GF-D8 (cell line): ENCODE measurements at regions not wholly inside any gene's neighbourhood (a gene's known extent, or its start where the extent isn't known, plus 50 kb on each side); places are given as distances from the start of the nearest gene placed in this dataset.

Source experiments
- DNase-seq: peaks from one replicate; lab custom pipeline; 2025; lab: John Stamatoyannopoulos, UW

DNA sequence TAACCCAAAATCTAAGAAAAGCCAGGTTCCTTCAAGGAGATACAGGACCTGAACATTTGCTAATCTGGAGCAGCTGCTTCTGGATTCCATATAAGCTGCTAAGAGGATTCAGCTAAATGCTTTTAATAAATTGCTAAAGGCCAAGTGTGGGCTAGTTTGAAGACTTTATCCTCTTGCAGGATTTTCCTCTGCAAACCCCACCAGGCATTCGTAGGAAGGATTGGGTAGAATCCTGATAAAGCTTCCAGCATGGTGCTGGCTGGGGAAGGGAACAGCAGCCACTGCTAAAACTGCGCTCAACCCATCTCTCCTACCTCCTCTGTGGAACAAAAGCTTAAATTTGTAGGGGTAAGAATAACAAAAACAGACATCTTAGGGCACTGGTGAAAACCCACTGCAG is 61.3 kb upstream of the TAB3 start:
- DNase-seq = no peak

DNA sequence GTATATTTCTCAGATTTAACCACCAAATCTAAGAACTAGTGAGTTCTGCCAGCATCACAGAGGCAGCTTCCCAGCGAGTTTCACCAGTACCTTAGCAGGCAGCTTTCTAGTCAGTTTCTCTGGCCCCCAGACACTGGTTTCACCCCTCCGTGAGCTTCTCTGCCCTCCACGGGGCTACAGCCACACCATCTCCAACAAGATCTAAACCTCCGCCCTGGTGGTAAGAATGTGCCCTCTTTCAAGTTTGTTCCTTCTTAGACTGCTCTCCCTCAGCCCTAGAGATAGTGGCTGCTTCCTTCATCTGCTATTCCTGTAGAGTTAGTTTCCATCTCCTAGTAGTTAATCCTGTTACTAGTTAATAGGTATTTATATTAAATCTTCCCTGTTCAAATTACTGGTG is 60.5 kb upstream of the TAB3 start:
- DNase-seq = no peak

DNA sequence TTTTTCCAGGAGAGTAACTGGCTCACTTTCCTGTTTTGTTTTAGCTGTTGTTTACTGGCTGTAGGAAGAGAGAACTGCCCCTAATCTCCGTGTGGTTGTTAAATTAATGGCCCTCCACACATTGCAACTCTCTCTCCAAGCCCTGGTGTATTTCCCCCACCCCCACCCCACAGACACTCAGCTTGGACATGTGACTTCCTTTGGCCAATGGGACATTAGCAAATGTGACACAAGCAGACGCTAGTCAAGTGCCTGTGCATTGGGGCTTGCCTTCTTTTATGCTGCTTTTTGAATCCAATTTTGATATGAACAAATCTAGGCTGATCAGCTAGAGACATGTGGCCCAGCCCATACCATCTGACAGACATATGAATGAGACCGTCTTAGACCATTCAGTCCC is 59.6 kb upstream of the TAB3 start:
- no peak for DNase-seq

DNA sequence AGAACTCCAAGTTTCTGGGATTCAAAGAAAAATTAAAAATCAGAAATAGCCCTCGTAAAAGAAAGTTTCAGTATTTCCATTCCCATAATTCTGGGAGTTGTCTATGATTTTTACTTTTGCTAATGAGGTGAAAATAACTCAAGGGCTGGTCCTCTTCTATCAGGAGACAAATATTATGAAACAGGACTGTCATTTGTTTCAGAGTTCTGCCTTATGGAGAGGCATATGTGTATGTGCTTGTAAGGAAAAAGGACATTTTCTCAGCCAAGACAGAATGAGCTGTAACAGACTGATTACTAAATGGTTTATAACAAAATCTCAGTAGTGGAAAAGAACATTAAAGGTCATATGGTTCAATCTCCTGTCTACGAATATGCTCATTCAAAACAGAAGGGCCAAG is 59.0 kb upstream of the TAB3 start:
- DNase-seq = no peak

DNA sequence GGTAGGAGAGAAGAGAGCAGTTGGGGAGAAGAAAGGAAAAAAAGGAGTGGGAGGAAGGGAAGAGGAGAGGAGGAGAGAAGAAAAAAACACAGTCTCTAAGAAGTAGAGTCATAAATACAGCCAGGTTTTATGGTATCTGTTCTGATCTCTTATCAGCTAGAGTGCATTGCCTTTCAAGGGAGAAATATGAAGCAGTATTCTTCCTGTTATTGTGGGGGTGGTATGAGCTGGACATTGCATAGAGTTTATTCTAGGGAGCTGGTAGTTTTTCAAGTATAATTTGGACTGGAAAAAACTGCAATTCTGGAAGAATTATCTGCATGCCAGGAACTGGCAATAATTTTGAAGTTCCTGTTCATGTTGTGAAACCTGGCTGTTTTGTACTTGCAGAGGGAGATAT is 54.9 kb upstream of the TAB3 start:
- no peak for DNase-seq

DNA sequence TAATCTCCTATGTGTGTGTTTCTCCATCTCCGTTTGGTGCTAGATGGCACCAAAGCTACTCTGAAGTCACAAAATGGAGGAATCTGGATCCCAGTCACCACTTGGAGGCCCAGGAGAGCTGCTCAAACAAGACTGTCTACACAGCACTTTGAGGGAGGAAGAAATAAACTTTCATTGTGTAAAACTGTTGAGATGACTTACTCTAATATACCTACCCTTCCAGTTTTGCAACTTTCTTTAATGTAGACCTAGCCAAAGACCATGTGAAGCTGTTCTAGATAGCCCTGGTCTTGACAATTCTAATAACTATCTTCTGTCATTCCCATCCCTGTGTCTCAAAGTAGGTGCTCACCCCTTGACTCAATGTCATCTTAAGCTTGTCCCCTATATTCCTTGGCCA is 52.8 kb upstream of the TAB3 start:
- DNase-seq = no peak

DNA sequence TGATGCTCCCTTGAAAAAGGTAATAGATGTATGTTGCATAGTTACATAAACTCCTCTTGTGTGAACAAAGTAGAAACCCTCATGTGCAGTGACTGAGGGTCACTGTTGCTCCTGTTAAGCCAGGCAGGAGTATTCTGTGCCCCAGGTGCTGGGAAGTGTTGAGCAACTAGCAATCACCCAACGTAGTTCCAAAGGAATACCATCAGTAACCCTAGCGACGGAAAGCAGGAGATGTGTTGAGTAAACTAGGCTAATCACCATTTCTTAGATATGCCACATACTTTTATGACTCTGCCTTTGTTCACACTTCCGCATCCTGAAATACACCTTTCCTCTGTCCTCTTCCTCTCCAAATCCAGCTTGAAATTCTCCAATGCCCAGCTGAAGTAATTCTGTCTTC is 50.9 kb upstream of the TAB3 start:
- DNase-seq = no peak
